ENCODE measurements at regions not wholly inside any gene's neighbourhood (a gene's known extent, or its start where the extent isn't known, plus 50 kb on each side); places are given as distances from the start of the nearest gene placed in this dataset.

DNA sequence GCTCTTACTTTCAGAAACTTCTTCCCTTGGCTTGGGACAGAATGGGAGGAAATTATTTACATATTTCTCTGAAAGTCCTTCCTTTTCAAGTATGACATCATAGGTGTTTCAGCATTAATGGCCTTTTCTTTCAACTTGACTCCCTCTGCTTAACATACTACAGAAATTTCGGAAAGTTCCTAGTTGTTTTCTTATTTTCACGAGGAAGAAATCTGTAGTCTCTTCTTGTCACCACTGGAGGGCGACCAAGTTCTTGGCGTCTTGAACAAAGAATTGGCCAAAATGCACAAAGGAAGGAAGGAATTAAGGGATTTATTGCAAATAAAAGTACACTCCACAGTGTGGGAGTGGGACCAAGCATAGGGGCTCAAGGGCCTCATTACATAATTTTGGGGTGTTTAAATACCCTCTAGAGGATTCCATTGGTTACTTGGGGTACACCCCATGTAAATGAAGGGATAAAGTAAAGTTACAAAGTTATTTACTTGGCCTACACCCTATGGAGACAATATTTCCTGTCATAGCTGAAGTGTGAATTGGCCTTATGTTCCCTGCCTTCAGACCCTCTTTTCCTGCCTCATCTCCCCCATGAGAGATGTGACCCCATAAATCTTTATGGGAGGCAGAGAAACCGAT lies 70.4 kb downstream of the RPL10L start:
- Histone ChIP-seq H3K9me3 (replicated peaks; ENCODE audit: control insufficient read depth, insufficient read depth, low read depth, low read length) (no peaks in the 10 kb centered on the region), H4K20me1 (replicated peaks; ENCODE audit: control insufficient read depth, insufficient read depth, low read length) (no peaks in the 10 kb centered on the region), H3K27me3 (ENCODE audit: control insufficient read depth in 2 of 2, insufficient read depth in 2 of 2, low read length in 2 of 2) (no peaks in the 10 kb centered on the region), H2AFZ (ENCODE audit: low read depth, low read length) (no peak overlapping the region), H3K79me2 (ENCODE audit: control insufficient read depth, insufficient read depth, low read length) (no peaks in the 10 kb centered on the region), H3K4me1 (replicated peaks in 1 of 2; ENCODE audit: control insufficient read depth in 2 of 2, insufficient read depth in 2 of 2, low read length in 2 of 2) (no peaks in the 10 kb centered on the region), H3K36me3 (ENCODE audit: control insufficient read depth, insufficient read depth, low read length) (no peaks in the 10 kb centered on the region), H3K4me2 (ENCODE audit: insufficient read depth, low read length) (no peak overlapping the region), H3K27ac (ENCODE audit: extremely low read depth, low read depth, low read length) (no peak overlapping the region), H3K9ac (ENCODE audit: insufficient read depth in 1 of 2, low read depth in 2 of 2, low read length in 2 of 2) (no peak overlapping the region), H3K4me3 (no peak overlapping the region), H3K9me1 (ENCODE audit: control insufficient read depth, insufficient read depth, low read length) (no peaks in the 10 kb centered on the region)
- intact Hi-C loops (cut with micrococcal nuclease): no loop called here
- ATAC-seq: no peak
- FAIRE-seq: no peak
- 0% methylated on average over 5 of the region's 5 CpGs for WGBS (ENCODE audit: insufficient coverage, low coverage, missing lambda C conversion rate)
- CTCF ChIA-PET (ENCODE audit: low intra/inter-chr PET ratio): no interaction called here
- DNase-seq (ENCODE audit: extremely low read depth in 1 of 4, low spot score in 3 of 4): peak in 3 of 4 experiments; percentile 3 to 25 (median 3)
- no TSS peak for BruUV-seq (replicated peaks)
- in situ Hi-C loops (cut with MboI): no loop called here
- POLR2A ChIA-PET: no interaction called here
- TF ChIP-seq, protein P1, sequence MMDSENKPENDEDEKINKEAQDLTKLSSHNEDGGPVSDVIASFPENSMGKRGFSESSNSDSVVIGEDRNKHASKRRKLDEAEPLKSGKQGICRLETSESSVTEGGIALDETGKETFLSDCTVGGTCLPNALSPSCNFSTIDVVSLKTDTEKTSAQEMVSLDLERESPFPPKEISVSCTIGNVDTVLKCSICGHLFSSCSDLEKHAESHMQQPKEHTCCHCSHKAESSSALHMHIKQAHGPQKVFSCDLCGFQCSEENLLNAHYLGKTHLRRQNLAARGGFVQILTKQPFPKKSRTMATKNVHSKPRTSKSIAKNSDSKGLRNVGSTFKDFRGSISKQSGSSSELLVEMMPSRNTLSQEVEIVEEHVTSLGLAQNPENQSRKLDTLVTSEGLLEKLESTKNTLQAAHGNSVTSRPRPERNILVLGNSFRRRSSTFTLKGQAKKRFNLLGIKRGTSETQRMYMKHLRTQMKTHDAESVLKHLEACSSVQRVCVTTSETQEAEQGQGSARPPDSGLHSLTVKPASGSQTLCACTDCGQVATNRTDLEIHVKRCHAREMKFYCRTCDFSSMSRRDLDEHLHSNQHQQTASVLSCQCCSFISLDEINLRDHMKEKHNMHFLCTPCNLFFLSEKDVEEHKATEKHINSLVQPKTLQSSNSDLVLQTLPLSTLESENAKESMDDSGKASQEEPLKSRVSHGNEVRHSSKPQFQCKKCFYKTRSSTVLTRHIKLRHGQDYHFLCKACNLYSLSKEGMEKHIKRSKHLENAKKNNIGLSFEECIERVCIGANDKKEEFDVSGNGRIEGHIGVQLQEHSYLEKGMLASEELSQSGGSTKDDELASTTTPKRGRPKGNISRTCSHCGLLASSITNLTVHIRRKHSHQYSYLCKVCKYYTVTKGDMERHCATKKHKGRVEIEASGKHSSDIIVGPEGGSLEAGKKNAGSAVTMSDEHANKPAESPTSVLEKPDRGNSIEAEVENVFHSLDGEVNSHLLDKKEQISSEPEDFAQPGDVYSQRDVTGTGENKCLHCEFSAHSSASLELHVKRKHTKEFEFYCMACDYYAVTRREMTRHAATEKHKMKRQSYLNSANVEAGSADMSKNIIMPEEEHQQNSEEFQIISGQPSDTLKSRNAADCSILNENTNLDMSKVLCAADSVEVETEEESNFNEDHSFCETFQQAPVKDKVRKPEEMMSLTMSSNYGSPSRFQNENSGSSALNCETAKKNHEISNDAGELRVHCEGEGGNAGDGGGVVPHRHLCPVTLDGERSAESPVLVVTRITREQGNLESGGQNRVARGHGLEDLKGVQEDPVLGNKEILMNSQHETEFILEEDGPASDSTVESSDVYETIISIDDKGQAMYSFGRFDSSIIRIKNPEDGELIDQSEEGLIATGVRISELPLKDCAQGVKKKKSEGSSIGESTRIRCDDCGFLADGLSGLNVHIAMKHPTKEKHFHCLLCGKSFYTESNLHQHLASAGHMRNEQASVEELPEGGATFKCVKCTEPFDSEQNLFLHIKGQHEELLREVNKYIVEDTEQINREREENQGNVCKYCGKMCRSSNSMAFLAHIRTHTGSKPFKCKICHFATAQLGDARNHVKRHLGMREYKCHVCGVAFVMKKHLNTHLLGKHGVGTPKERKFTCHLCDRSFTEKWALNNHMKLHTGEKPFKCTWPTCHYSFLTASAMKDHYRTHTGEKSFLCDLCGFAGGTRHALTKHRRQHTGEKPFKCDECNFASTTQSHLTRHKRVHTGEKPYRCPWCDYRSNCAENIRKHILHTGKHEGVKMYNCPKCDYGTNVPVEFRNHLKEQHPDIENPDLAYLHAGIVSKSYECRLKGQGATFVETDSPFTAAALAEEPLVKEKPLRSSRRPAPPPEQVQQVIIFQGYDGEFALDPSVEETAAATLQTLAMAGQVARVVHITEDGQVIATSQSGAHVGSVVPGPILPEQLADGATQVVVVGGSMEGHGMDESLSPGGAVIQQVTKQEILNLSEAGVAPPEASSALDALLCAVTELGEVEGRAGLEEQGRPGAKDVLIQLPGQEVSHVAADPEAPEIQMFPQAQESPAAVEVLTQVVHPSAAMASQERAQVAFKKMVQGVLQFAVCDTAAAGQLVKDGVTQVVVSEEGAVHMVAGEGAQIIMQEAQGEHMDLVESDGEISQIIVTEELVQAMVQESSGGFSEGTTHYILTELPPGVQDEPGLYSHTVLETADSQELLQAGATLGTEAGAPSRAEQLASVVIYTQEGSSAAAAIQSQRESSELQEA (IDR thresholded peaks at IDR 0.05; ENCODE audit: low read depth): no peak
- TF ChIP-seq, protein P2, sequence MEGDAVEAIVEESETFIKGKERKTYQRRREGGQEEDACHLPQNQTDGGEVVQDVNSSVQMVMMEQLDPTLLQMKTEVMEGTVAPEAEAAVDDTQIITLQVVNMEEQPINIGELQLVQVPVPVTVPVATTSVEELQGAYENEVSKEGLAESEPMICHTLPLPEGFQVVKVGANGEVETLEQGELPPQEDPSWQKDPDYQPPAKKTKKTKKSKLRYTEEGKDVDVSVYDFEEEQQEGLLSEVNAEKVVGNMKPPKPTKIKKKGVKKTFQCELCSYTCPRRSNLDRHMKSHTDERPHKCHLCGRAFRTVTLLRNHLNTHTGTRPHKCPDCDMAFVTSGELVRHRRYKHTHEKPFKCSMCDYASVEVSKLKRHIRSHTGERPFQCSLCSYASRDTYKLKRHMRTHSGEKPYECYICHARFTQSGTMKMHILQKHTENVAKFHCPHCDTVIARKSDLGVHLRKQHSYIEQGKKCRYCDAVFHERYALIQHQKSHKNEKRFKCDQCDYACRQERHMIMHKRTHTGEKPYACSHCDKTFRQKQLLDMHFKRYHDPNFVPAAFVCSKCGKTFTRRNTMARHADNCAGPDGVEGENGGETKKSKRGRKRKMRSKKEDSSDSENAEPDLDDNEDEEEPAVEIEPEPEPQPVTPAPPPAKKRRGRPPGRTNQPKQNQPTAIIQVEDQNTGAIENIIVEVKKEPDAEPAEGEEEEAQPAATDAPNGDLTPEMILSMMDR (IDR thresholded peaks at IDR 0.05 in 2 of 3, conservative IDR thresholded peaks at IDR 0.05 in 1 of 3; ENCODE audit: insufficient read depth in 2 of 3, low read depth in 1 of 3, low read length in 3 of 3): peak in 2 of 3 experiments; percentile 28 to 32; a peak in 2 of 6 replicates
- no peak for TF ChIP-seq ZNF57 (CRISPR knock-in tag; IDR thresholded peaks at IDR 0.05)
- no peak for TF ChIP-seq ATF1 (CRISPR knock-in tag; IDR thresholded peaks at IDR 0.05)
- TF ChIP-seq ATF1 (tag; IDR thresholded peaks at IDR 0.05): no peak
- TF ChIP-seq ZFX (CRISPR knock-in tag; IDR thresholded peaks at IDR 0.05): no peak

Measured in K562 (cell line).